ENCODE measurements at regions not wholly inside any gene's neighbourhood (a gene's known extent, or its start where the extent isn't known, plus 50 kb on each side); places are given as distances from the start of the nearest gene placed in this dataset.
"Not testable (repeated sequence)": the region's sequence is repeated elsewhere in the genome, so short reads cannot be mapped to it uniquely, and the experiment has no call there.

DNA sequence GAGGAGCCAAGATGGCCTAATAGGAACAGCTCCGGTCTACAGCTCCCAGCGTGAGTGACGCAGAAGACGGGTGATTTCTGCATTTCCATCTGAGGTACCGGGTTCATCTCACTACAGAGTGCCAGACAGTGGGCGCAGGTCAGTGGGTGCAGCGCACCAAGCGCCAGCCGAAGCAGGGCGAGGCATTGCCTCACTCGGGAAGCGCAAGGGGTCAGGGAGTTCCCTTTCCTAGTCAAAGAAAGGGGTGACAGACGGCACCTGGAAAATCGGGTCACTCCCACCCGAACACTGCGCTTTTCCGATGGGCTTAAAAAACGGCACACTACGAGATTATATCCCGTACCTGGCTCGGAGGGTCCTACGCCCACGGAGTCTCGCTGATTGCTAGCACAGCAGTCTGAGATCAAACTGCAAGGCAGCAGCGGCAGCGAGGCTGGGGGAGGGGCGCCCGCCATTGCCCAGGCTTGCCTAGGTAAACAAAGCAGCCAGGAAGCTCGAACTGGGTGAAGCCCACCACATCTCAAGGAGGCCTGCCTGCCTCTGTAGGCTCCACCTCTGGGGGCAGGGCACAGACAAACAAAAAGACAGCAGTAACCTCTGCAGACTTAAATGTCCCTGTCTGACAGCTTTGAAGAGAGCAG, 117.1 kb downstream of the MZT1 start:
- TF ChIP-seq POLR2A (IDR thresholded peaks at IDR 0.05; ENCODE audit: extremely low read depth, insufficient read length), result not testable (repeated sequence)
- TF ChIP-seq, protein P1, sequence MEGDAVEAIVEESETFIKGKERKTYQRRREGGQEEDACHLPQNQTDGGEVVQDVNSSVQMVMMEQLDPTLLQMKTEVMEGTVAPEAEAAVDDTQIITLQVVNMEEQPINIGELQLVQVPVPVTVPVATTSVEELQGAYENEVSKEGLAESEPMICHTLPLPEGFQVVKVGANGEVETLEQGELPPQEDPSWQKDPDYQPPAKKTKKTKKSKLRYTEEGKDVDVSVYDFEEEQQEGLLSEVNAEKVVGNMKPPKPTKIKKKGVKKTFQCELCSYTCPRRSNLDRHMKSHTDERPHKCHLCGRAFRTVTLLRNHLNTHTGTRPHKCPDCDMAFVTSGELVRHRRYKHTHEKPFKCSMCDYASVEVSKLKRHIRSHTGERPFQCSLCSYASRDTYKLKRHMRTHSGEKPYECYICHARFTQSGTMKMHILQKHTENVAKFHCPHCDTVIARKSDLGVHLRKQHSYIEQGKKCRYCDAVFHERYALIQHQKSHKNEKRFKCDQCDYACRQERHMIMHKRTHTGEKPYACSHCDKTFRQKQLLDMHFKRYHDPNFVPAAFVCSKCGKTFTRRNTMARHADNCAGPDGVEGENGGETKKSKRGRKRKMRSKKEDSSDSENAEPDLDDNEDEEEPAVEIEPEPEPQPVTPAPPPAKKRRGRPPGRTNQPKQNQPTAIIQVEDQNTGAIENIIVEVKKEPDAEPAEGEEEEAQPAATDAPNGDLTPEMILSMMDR (IDR thresholded peaks at IDR 0.05; ENCODE audit: low read depth, low read length), result not testable (repeated sequence)
- TF ChIP-seq, protein P2, sequence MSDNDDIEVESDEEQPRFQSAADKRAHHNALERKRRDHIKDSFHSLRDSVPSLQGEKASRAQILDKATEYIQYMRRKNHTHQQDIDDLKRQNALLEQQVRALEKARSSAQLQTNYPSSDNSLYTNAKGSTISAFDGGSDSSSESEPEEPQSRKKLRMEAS (IDR thresholded peaks at IDR 0.05; ENCODE audit: low read depth, low read length), result not testable (repeated sequence)
